HEK293 (cell line): ENCODE measurements at regions not wholly inside any gene's neighbourhood (a gene's known extent, or its start where the extent isn't known, plus 50 kb on each side); places are given as distances from the start of the nearest gene placed in this dataset.

ENCODE experiments used
- AEBP2 ChIP-seq: fragments of 450-650 bp; formaldehyde crosslinking; IDR thresholded peaks from 2 replicates; pipeline ENCODE4 v1.5.1; 2016; ENCODE audit warnings: missing biosample characterization, missing genetic modification characterization, borderline replicate concordance
- CTCF ChIP-seq: fragments of 450-650 bp; formaldehyde crosslinking; IDR thresholded peaks from 2 replicates; pipeline ENCODE4 v1.5.1; 2016; ENCODE audit warnings: missing biosample characterization, missing genetic modification characterization
- HOXA7 ChIP-seq: sonication (generic); formaldehyde crosslinking; IDR thresholded peaks from 2 replicates; pipeline ENCODE4 v1.8.1; 2022; ENCODE audit warnings: missing genetic modification reagents, borderline replicate concordance
- PRDM1 ChIP-seq: fragments of 450-650 bp; formaldehyde crosslinking; IDR thresholded peaks from 2 replicates; pipeline ENCODE4; 2016; ENCODE audit warnings: missing biosample characterization, missing genetic modification characterization
- SALL2 ChIP-seq: fragments of 450-650 bp; formaldehyde crosslinking; IDR thresholded peaks from 2 replicates; pipeline ENCODE4 v1.5.0; 2017; ENCODE audit warnings: missing biosample characterization, mild to moderate bottlenecking, missing genetic modification characterization, borderline replicate concordance
- SCRT2 ChIP-seq: fragments of 450-650 bp; formaldehyde crosslinking; IDR thresholded peaks from 2 replicates; pipeline ENCODE4 v1.5.1; 2016; ENCODE audit warnings: missing biosample characterization, missing genetic modification characterization
- SP7 ChIP-seq: fragments of 450-650 bp; formaldehyde crosslinking; IDR thresholded peaks from 2 replicates; pipeline ENCODE4 v1.5.1; 2016; ENCODE audit warnings: missing biosample characterization, missing genetic modification characterization
- ZBTB10 ChIP-seq: fragments of 450-650 bp; formaldehyde crosslinking; IDR thresholded peaks from 2 replicates; pipeline ENCODE4 v1.5.1; 2016; ENCODE audit warnings: missing biosample characterization, missing genetic modification characterization
- ZBTB17 ChIP-seq: fragments of 450-650 bp; formaldehyde crosslinking; IDR thresholded peaks from 2 replicates; pipeline ENCODE4 v1.5.1; 2016; ENCODE audit warnings: missing biosample characterization, missing genetic modification characterization
- ZBTB8A ChIP-seq: fragments of 450-650 bp; formaldehyde crosslinking; IDR thresholded peaks from 2 replicates; pipeline ENCODE4 v1.5.1; 2016; ENCODE audit warnings: missing biosample characterization, missing genetic modification characterization
- ZFHX2 ChIP-seq: fragments of 450-650 bp; formaldehyde crosslinking; conservative IDR thresholded peaks from 2 replicates; pipeline ENCODE4 v1.5.1; 2016; ENCODE audit warnings: missing biosample characterization, missing genetic modification characterization
- ZNF2 ChIP-seq: fragments of 450-650 bp; formaldehyde crosslinking; IDR thresholded peaks from 2 replicates; pipeline ENCODE4 v1.5.1; 2016; ENCODE audit warnings: missing biosample characterization, missing genetic modification characterization
- ZNF24 ChIP-seq: fragments of 450-650 bp; formaldehyde crosslinking; IDR thresholded peaks from 2 replicates; pipeline ENCODE4 v1.5.1; 2016; ENCODE audit warnings: missing biosample characterization, missing genetic modification characterization
- ZNF423 ChIP-seq: fragments of 450-650 bp; formaldehyde crosslinking; IDR thresholded peaks from 2 replicates; pipeline ENCODE4 v1.5.1; 2016; ENCODE audit warnings: missing biosample characterization, missing genetic modification characterization
- ZNF449 ChIP-seq: fragments of 450-650 bp; formaldehyde crosslinking; IDR thresholded peaks from 2 replicates; pipeline ENCODE4 v1.5.1; 2017; ENCODE audit warnings: missing biosample characterization, mild to moderate bottlenecking, missing genetic modification characterization, moderate library complexity
- ZNF488 ChIP-seq: fragments of 450-650 bp; formaldehyde crosslinking; IDR thresholded peaks from 2 replicates; pipeline ENCODE4 v1.5.1; 2016; ENCODE audit warnings: missing biosample characterization, missing genetic modification characterization
- ZNF510 ChIP-seq: fragments of 450-650 bp; formaldehyde crosslinking; IDR thresholded peaks from 2 replicates; pipeline ENCODE4 v1.5.1; 2018; ENCODE audit warnings: mild to moderate bottlenecking, missing genetic modification characterization, missing biosample characterization; ENCODE audit not compliant: insufficient replicate concordance
- ZNF549 ChIP-seq: fragments of 450-650 bp; IDR thresholded peaks from 2 replicates; pipeline ENCODE4 v1.5.1; 2018; ENCODE audit warnings: missing biosample characterization, missing genetic modification characterization, mild to moderate bottlenecking, inconsistent platforms, moderate library complexity
- ZNF600 ChIP-seq: fragments of 450-650 bp; formaldehyde crosslinking; IDR thresholded peaks from 2 replicates; pipeline ENCODE4 v1.5.1; 2016; ENCODE audit warnings: missing biosample characterization, missing genetic modification characterization
- ZNF654 ChIP-seq: fragments of 450-650 bp; formaldehyde crosslinking; IDR thresholded peaks from 2 replicates; pipeline ENCODE4 v1.5.1; 2016; ENCODE audit warnings: low read depth, missing biosample characterization, missing genetic modification characterization
- ZSCAN30 ChIP-seq: fragments of 450-650 bp; IDR thresholded peaks from 2 replicates; pipeline ENCODE4 v1.5.1; 2018; ENCODE audit warnings: missing biosample characterization, mild to moderate bottlenecking, missing genetic modification characterization, moderate library complexity

- TF ChIP-seq ZBTB10 (tag by site-specific recombination) (no peak), SP7 (tag by site-specific recombination) (0 out of 2 replicates have a peak, but pooled peaks have one; percentile 14), HOXA7 (no peak), ZBTB8A (tag by site-specific recombination) (no peak), CTCF (tag by site-specific recombination) (0 out of 2 replicates have a peak, but pooled peaks have one; percentile 37), ZNF600 (tag by site-specific recombination) (no peak), ZNF488 (tag by site-specific recombination) (no peak), SCRT2 (tag by site-specific recombination) (no peak), PRDM1 (tag by site-specific recombination) (no peak), ZNF2 (tag by site-specific recombination) (peak; percentile 49; the same call in 1 of the 2 replicates), ZNF549 (tag by site-specific recombination) (no peak), ZNF423 (tag by site-specific recombination) (no peak), ZNF449 (tag by site-specific recombination) (no peak), AEBP2 (no peak), SALL2 (tag by site-specific recombination) (no peak), ZNF654 (tag by site-specific recombination) (peak; percentile 96), ZBTB17 (tag by site-specific recombination) (peak; percentile 80), ZFHX2 (tag by site-specific recombination) (no peak), ZSCAN30 (peak; percentile 67; the same call in 1 of the 2 replicates), ZNF510 (tag by site-specific recombination) (no peak), ZNF24 (no peak)
Measured at GRCh38 chr5:138641547-138642298, 66.5 kb upstream of the HSPA9 start (continued).
